ENCODE measurements at regions not wholly inside any gene's neighbourhood (a gene's known extent, or its start where the extent isn't known, plus 50 kb on each side); places are given as distances from the start of the nearest gene placed in this dataset.

DNA sequence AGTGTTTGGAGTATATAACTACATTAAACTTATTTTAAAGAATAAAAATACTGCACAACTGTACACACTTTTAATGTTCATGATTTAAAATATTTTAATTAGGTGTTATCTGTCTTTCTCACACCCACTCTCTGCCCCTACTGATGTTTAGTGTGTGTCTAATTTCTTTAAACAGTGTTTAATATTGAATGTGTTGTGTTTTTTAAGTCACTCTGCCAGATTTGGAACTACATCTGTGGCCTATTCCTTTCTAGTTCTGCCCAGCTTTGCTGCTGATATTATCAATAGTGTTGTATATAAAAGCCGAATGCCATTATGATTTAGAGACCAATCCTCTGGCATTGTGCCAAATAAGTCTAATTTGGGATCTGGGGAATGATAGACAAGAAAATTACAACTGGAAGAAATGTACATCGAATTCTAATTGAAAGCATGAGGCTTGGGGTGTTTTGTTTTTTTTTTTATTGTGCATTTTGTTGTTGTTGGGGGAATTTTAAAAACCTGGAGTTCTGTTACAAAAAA, 398.0 kb downstream of the CPS1 start:
- no peak for TF ChIP-seq EZH2 (IDR thresholded peaks at IDR 0.05; ENCODE audit: borderline replicate concordance, low read depth, low read length, severe bottlenecking)
- TF ChIP-seq, protein P1, sequence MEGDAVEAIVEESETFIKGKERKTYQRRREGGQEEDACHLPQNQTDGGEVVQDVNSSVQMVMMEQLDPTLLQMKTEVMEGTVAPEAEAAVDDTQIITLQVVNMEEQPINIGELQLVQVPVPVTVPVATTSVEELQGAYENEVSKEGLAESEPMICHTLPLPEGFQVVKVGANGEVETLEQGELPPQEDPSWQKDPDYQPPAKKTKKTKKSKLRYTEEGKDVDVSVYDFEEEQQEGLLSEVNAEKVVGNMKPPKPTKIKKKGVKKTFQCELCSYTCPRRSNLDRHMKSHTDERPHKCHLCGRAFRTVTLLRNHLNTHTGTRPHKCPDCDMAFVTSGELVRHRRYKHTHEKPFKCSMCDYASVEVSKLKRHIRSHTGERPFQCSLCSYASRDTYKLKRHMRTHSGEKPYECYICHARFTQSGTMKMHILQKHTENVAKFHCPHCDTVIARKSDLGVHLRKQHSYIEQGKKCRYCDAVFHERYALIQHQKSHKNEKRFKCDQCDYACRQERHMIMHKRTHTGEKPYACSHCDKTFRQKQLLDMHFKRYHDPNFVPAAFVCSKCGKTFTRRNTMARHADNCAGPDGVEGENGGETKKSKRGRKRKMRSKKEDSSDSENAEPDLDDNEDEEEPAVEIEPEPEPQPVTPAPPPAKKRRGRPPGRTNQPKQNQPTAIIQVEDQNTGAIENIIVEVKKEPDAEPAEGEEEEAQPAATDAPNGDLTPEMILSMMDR (IDR thresholded peaks at IDR 0.05; ENCODE audit: borderline replicate concordance, extremely low read depth, low read length, poor library complexity, severe bottlenecking): no peak

Measured in DND-41 (cell line).